Stimulated activated CD4-positive, alpha-beta T cell treated with anti-CD3 and anti-CD28 coated beads, Interleukin-4, amount 100 ng/mL, for 48 hours (primary cell): ENCODE measurements at regions not wholly inside any gene's neighbourhood (a gene's known extent, or its start where the extent isn't known, plus 50 kb on each side); places are given as distances from the start of the nearest gene placed in this dataset.
"Not testable (repeated sequence)": the region's sequence is repeated elsewhere in the genome, so short reads cannot be mapped to it uniquely, and the experiment has no call there.

Source experiments
- DNase-seq, 2 donors: peaks; one replicate each; pipeline ENCODE4 v3.0.0-alpha.2; 2020; ENCODE audit warnings: low read depth in 2 of 2

- DNase-seq: not testable (repeated sequence)
Measured at GRCh38 chr4:117922311-117922710, 112.0 kb upstream of the NDST3 start.

- not testable (repeated sequence) for DNase-seq
Measured at GRCh38 chr4:117927823-117928222, 106.5 kb upstream of the NDST3 start.

- DNase-seq: no peak
Measured at GRCh38 chr4:117941611-117942010, 92.7 kb upstream of the NDST3 start.

- no peak for DNase-seq
Measured at GRCh38 chr4:117949621-117950020, 84.7 kb upstream of the NDST3 start.

GRCh38 chr4:117957571-117957970 is 76.7 kb upstream of the NDST3 start:
- DNase-seq: no peak

- no peak for DNase-seq
Measured at GRCh38 chr4:117965622-117966021, 68.7 kb upstream of the NDST3 start.

GRCh38 chr4:117968606-117969005 is 65.7 kb upstream of the NDST3 start:
- no peak for DNase-seq

- DNase-seq: no peak
Measured at GRCh38 chr4:117971403-117971802, 62.9 kb upstream of the NDST3 start.

GRCh38 chr4:117983541-117984365 is 50.5 kb upstream of the NDST3 start:
- DNase-seq: no peak

GRCh38 chr4:117984366-117984680 is 50.0 kb upstream of the NDST3 start:
- DNase-seq: no peak
